H1 (cell line): ENCODE measurements at regions not wholly inside any gene's neighbourhood (a gene's known extent, or its start where the extent isn't known, plus 50 kb on each side); places are given as distances from the start of the nearest gene placed in this dataset.

Source experiments
- CTCF ChIA-PET: fragments of 300-600 bp; sonication (Branson Sonifier 250); formaldehyde crosslinking; loops from one replicate; lab custom pipeline; 2021; ENCODE audit not compliant: partially characterized antibody; lab: Charles Lee
- POLR2A ChIA-PET: fragments of 300-600 bp; sonication (Branson Sonifier 250); formaldehyde crosslinking; loops from one replicate; lab custom pipeline; 2021; ENCODE audit warnings: inconsistent platforms; ENCODE audit not compliant: partially characterized antibody; lab: Charles Lee
- DNase-seq, 2 experiments: peaks; one replicate each; pipeline versions ENCODE4 v3.0.0 to v3.0.0-alpha.2; 2010 to 2022; ENCODE audit warnings: low spot score in 2 of 2, low read depth in 1 of 2, mixed read lengths in 1 of 2
- FAIRE-seq: peaks from 2 replicates; lab custom pipeline; 2011; peaks lifted over from hg19 to GRCh38; lab: Jason Lieb, UNC
- H2AFZ ChIP-seq: 2 replicates; pipeline ENCODE4 v1.8.1; 2012; ENCODE audit warnings: low read length, inconsistent platforms
- H2AK5ac ChIP-seq: 2 replicates; pipeline ENCODE4 v1.6.1; 2013; ENCODE audit warnings: low read depth, low read length
- H2BK120ac ChIP-seq: replicated peaks from 2 replicates; pipeline ENCODE3; 2013; ENCODE audit warnings: low read depth, low read length, inconsistent platforms
- H2BK12ac ChIP-seq: 2 replicates; pipeline ENCODE4 v1.6.1; 2013; ENCODE audit warnings: low read depth, low read length
- H2BK15ac ChIP-seq: 2 replicates; pipeline ENCODE4 v1.6.1; 2013; ENCODE audit warnings: low read length
- H2BK20ac ChIP-seq: 2 replicates; pipeline ENCODE4 v1.6.1; 2013; ENCODE audit warnings: low read length
- H2BK5ac ChIP-seq: 2 replicates; pipeline ENCODE4 v1.6.1; 2013; ENCODE audit warnings: low read depth, low read length
- H3K14ac ChIP-seq: 2 replicates; pipeline ENCODE4 v1.6.1; 2013; ENCODE audit warnings: inconsistent platforms; ENCODE audit not compliant: insufficient read length
- H3K18ac ChIP-seq: 2 replicates; pipeline ENCODE4 v1.6.1; 2013; ENCODE audit warnings: low read length; ENCODE audit errors: extremely low read depth
- H3K23ac ChIP-seq: 2 replicates; pipeline ENCODE4 v1.6.1; 2013; ENCODE audit warnings: inconsistent platforms; ENCODE audit not compliant: insufficient read length
- H3K23me2 ChIP-seq: 2 replicates; pipeline ENCODE4 v1.6.1; 2013; ENCODE audit warnings: low read depth, low read length
- H3K27ac ChIP-seq: 2 replicates; pipeline ENCODE4 v1.6.1; 2011; ENCODE audit warnings: low read depth, low read length, inconsistent platforms
- H3K27me3 ChIP-seq, 4 experiments: replicated peaks in 1 of 4; 1 replicate in 1 of 4; 2 replicates in 3 of 4; pipeline versions ENCODE4 v1.6.1 to v1.8.1; 2011 to 2013; ENCODE audit warnings: low read length in 3 of 4, mild to moderate bottlenecking in 3 of 4, inconsistent platforms in 2 of 4, mixed read lengths in 2 of 4, moderate library complexity in 1 of 4; ENCODE audit not compliant: control insufficient read depth in 3 of 4, insufficient read depth in 3 of 4; ENCODE audit errors: extremely low read depth in 1 of 4
- H3K36me3 ChIP-seq, 4 experiments: 2 replicates each; pipeline versions ENCODE4 v1.6.1 to v1.8.1; 2011 to 2013; ENCODE audit warnings: mild to moderate bottlenecking in 4 of 4, low read length in 3 of 4, moderate library complexity in 2 of 4, control low read depth in 1 of 4, inconsistent platforms in 1 of 4; ENCODE audit not compliant: insufficient read depth in 4 of 4, control insufficient read depth in 2 of 4
- H3K4ac ChIP-seq: replicated peaks from 2 replicates; pipeline ENCODE3; 2013; ENCODE audit warnings: low read length, low read depth, mixed read lengths, inconsistent platforms; ENCODE audit not compliant: insufficient read length
- H3K4me1 ChIP-seq, 4 experiments: replicated peaks in 1 of 4; 1 replicate in 1 of 4; 2 replicates in 3 of 4; pipeline versions ENCODE4 v1.6.1 to v1.8.1; 2011 to 2013; ENCODE audit warnings: low read length in 3 of 4, inconsistent platforms in 2 of 4, mixed read lengths in 1 of 4; ENCODE audit not compliant: insufficient read depth in 4 of 4, control insufficient read depth in 3 of 4
- H3K4me2 ChIP-seq, 2 experiments: 2 replicates each; pipeline versions ENCODE4 v1.6.1 to v1.8.1; 2011 to 2013; ENCODE audit warnings: low read depth in 2 of 2, low read length in 2 of 2, control low read depth in 1 of 2, inconsistent platforms in 1 of 2, mild to moderate bottlenecking in 1 of 2; ENCODE audit not compliant: insufficient read depth in 1 of 2
- H3K4me3 ChIP-seq, 4 experiments: fragments of 200-600, 300-600 bp in 1 of 4; sonication (generic), shearing (Covaris generic), sonication (Bioruptor Twin) in 1 of 4; 2 replicates each; pipeline versions ENCODE4 v1.5.1 to v1.8.1; 2011 to 2016; ENCODE audit warnings: low read length in 4 of 4, low read depth in 3 of 4, control low read depth in 2 of 4, inconsistent platforms in 2 of 4, mild to moderate bottlenecking in 2 of 4, mixed read lengths in 1 of 4, moderate library complexity in 1 of 4; ENCODE audit not compliant: insufficient read depth in 2 of 4; ENCODE audit errors: extremely low read depth in 1 of 4
- H3K56ac ChIP-seq: replicated peaks from 2 replicates; pipeline ENCODE3; 2013; ENCODE audit warnings: low read depth, mild to moderate bottlenecking, mixed read lengths, low read length, inconsistent platforms; ENCODE audit not compliant: insufficient read length
- H3K79me1 ChIP-seq: 2 replicates; pipeline ENCODE4 v1.6.1; 2013; ENCODE audit warnings: low read depth, low read length, control low read depth
- H3K79me2 ChIP-seq, 2 experiments: 2 replicates each; pipeline versions ENCODE4 v1.6.1 to v1.8.1; 2012 to 2013; ENCODE audit warnings: low read length in 2 of 2, mild to moderate bottlenecking in 2 of 2, inconsistent platforms in 1 of 2; ENCODE audit not compliant: insufficient read depth in 2 of 2, control insufficient read depth in 1 of 2
- H3K9ac ChIP-seq, 4 experiments: replicated peaks in 1 of 4; 1 replicate in 1 of 4; 2 replicates in 3 of 4; pipeline versions ENCODE4 v1.6.1 to v1.8.1; 2011 to 2013; ENCODE audit warnings: low read depth in 3 of 4, low read length in 3 of 4, control low read depth in 2 of 4, mild to moderate bottlenecking in 2 of 4, moderate library complexity in 2 of 4, inconsistent platforms in 1 of 4; ENCODE audit errors: extremely low read depth in 1 of 4
- H3K9me3 ChIP-seq, 2 experiments: 2 replicates each; pipeline versions ENCODE4 v1.6.1 to v1.8.1; 2012 to 2013; ENCODE audit warnings: mild to moderate bottlenecking in 2 of 2, moderate library complexity in 2 of 2, control low read depth in 1 of 2, inconsistent platforms in 1 of 2, low read depth in 1 of 2, low read length in 1 of 2, mixed read lengths in 1 of 2; ENCODE audit not compliant: insufficient read depth in 2 of 2
- H4K20me1 ChIP-seq, 2 experiments: replicated peaks in 1 of 2; 2 replicates each; pipeline versions ENCODE3 to v1.8.1; 2011 to 2013; ENCODE audit warnings: inconsistent platforms in 2 of 2, low read length in 2 of 2, mild to moderate bottlenecking in 1 of 2; ENCODE audit not compliant: insufficient read depth in 2 of 2, control insufficient read depth in 1 of 2
- H4K5ac ChIP-seq: 2 replicates; pipeline ENCODE4 v1.6.1; 2013; ENCODE audit warnings: low read length, low read depth, mixed read lengths, inconsistent platforms; ENCODE audit not compliant: insufficient read length
- H4K8ac ChIP-seq: 2 replicates; pipeline ENCODE4 v1.8.0; 2013; ENCODE audit warnings: mild to moderate bottlenecking, moderate library complexity, low read length, inconsistent platforms; ENCODE audit not compliant: insufficient read depth; ENCODE audit errors: extremely low read depth
- H4K91ac ChIP-seq: replicated peaks from 2 replicates; pipeline ENCODE3; 2013; ENCODE audit warnings: low read length, mixed read lengths, inconsistent platforms; ENCODE audit not compliant: insufficient read length
- E2F6 ChIP-seq: IDR thresholded peaks from 2 replicates; pipeline ENCODE4 v1.6.1; 2012; ENCODE audit warnings: inconsistent platforms
- GTF2F1 ChIP-seq: IDR thresholded peaks from 2 replicates; pipeline ENCODE4 v1.6.1; 2012; ENCODE audit warnings: low read depth, low read length, improper control_type of control experiment, borderline replicate concordance
- WGBS, 2 experiments: shearing (Covaris generic) in 1 of 2; methylation state at CpG; one replicate each; pipeline versions ENCODE4 v1.1.6 to v1.1.7; 2013 to 2015; ENCODE audit warnings: low lambda C conversion rate in 2 of 2, mixed read lengths in 2 of 2, inconsistent platforms in 1 of 2, low coverage in 1 of 2, missing lambda C conversion rate in 1 of 2; ENCODE audit not compliant: insufficient replicate concordance in 2 of 2, insufficient coverage in 1 of 2, insufficient read length in 1 of 2; ENCODE audit errors: extremely low coverage in 1 of 2, missing lambda C conversion rate in 1 of 2; 5-methylcytosine and 5-hydroxymethylcytosine counted together

DNA sequence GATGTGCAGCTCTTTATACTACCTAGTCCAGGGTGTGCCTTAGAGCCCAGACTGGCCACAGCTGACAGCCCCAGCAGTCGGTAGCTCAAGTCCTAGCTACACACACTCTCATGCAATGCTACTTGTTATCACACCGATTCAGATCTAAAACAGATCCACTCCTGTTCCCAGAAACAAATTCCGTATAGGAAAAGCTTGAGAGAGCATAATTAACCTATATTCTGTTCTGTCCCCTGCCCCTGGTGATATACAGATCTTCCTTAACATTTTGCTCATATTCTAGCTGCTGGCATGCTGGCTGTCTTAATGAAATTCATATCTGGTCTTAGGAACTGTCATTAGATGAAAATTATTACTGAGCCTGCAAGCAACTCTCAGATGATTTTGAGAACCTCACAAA is 204.3 kb downstream of the SOX2 start:
- H4K91ac ChIP-seq, result peak overlapping the region; percentile 38
- no peaks in the 10 kb centered on the region for H4K20me1 ChIP-seq
- no peak for FAIRE-seq
- WGBS, 2 experiments, result 68% methylated on average over 3 of the region's 3 CpGs; no CpG with 5 or more reads in 1 of the 2 experiments
- no peaks in the 10 kb centered on the region for H3K27me3 ChIP-seq
- H3K4me3 ChIP-seq, result no peak overlapping the region
- no peak overlapping the region for H3K14ac ChIP-seq
- no peak overlapping the region for H2AFZ ChIP-seq
- H3K56ac ChIP-seq, result no peak overlapping the region
- POLR2A ChIA-PET, result no interaction called here
- peak overlapping the region; percentile 38; the same call in 1 of the 2 replicates for H2BK5ac ChIP-seq
- H3K23me2 ChIP-seq, result no peaks in the 10 kb centered on the region; the same call in 1 of the 2 replicates
- H3K9me3 ChIP-seq, result no peaks in the 10 kb centered on the region
- no peak overlapping the region for H2AK5ac ChIP-seq
- H2BK12ac ChIP-seq, result peak overlapping the region; percentile 85
- H3K79me2 ChIP-seq, result no peaks in the 10 kb centered on the region
- no peak overlapping the region; the same call in 1 of the 2 replicates for H3K18ac ChIP-seq
- H3K27ac ChIP-seq, result no peak overlapping the region
- no peaks in the 10 kb centered on the region for H3K79me1 ChIP-seq
- H3K23ac ChIP-seq, result no peak overlapping the region
- no peak overlapping the region for H4K5ac ChIP-seq
- H3K4me2 ChIP-seq, result peak overlapping the region; percentile 9 to 52; a peak in 3 of 4 replicates
- H3K4me1 ChIP-seq, result peaks cover 0 to 17% (median 11%) of the 10 kb centered on the region in 4 experiments; a peak in 4 of 7 replicates
- H3K36me3 ChIP-seq, result no peaks in the 10 kb centered on the region
- H2BK15ac ChIP-seq, result no peak overlapping the region
- H2BK20ac ChIP-seq, result no peak overlapping the region; the same call in 1 of the 2 replicates
- H3K9ac ChIP-seq, result no peak overlapping the region
- H4K8ac ChIP-seq, result no peak overlapping the region
- H2BK120ac ChIP-seq, result peak overlapping the region; percentile 39
- no peak for DNase-seq
- peak overlapping the region; percentile 87 for H3K4ac ChIP-seq
- CTCF ChIA-PET, result interaction anchor here (0.6 to 1.7 kb wide), 6 partner anchors 12 to 196 kb away, joined by 3 to 5 read pairs (median 4); no protein-coding TSS in a partner anchor
- no peak for TF ChIP-seq GTF2F1
- TF ChIP-seq E2F6, result no peak
